CD14-positive monocyte (primary cell): ENCODE measurements at regions not wholly inside any gene's neighbourhood (a gene's known extent, or its start where the extent isn't known, plus 50 kb on each side); places are given as distances from the start of the nearest gene placed in this dataset.
"Not testable (repeated sequence)": the region's sequence is repeated elsewhere in the genome, so short reads cannot be mapped to it uniquely, and the experiment has no call there.

ENCODE experiments used
- DNase-seq, 3 donors: peaks; one replicate each; pipeline ENCODE4 v3.0.0-alpha.2; 2011 to 2022
- H2AFZ ChIP-seq: 2 replicates; pipeline ENCODE4 v1.6.0; 2012; ENCODE audit warnings: mild to moderate bottlenecking, low read depth, low read length, inconsistent platforms; ENCODE audit not compliant: insufficient read depth, poor library complexity, severe bottlenecking
- H3K27ac ChIP-seq, 2 donors: 1 replicate in 1 of 2; 2 replicates in 1 of 2; pipeline ENCODE4 v1.5.1; 2012 to 2013; ENCODE audit warnings: low read length in 2 of 2, control low read depth in 1 of 2, inconsistent platforms in 1 of 2, low read depth in 1 of 2, mild to moderate bottlenecking in 1 of 2
- H3K27me3 ChIP-seq, 2 donors: one replicate each; pipeline versions ENCODE4 v1.6.0 to v1.6.1; 2011 to 2013; ENCODE audit warnings: low read length in 2 of 2; ENCODE audit not compliant: control insufficient read depth in 2 of 2, insufficient read depth in 2 of 2
- H3K36me3 ChIP-seq, 2 donors: replicated peaks in 1 of 2; 1 replicate in 1 of 2; 2 replicates in 1 of 2; pipeline versions ENCODE4 v1.5.1 to v1.6.1; 2012 to 2013; ENCODE audit warnings: low read length in 2 of 2, control low read depth in 1 of 2, inconsistent platforms in 1 of 2, mild to moderate bottlenecking in 1 of 2; ENCODE audit not compliant: insufficient read depth in 2 of 2, control insufficient read depth in 1 of 2
- H3K4me1 ChIP-seq, 2 donors: 1 replicate in 1 of 2; 2 replicates in 1 of 2; pipeline versions ENCODE4 v1.5.1 to v1.6.1; 2012 to 2013; ENCODE audit warnings: low read length in 2 of 2, control low read depth in 1 of 2, inconsistent platforms in 1 of 2, mild to moderate bottlenecking in 1 of 2, moderate library complexity in 1 of 2; ENCODE audit not compliant: insufficient read depth in 2 of 2, control insufficient read depth in 1 of 2
- H3K4me2 ChIP-seq: replicated peaks from 2 replicates; pipeline ENCODE3; 2012; ENCODE audit warnings: low read length, moderate library complexity, mild to moderate bottlenecking; ENCODE audit not compliant: poor library complexity, severe bottlenecking; ENCODE audit errors: extremely low read depth
- H3K4me3 ChIP-seq, 3 experiments: fragments of 200-600 bp in 1 of 3; sonication (generic) in 1 of 3; replicated peaks in 1 of 3; 1 replicate in 2 of 3; 2 replicates in 1 of 3; pipeline ENCODE4 v1.5.1; 2011 to 2013; ENCODE audit warnings: low read length in 3 of 3, mild to moderate bottlenecking in 3 of 3, control low read depth in 2 of 3, low read depth in 2 of 3, inconsistent platforms in 1 of 3, moderate library complexity in 1 of 3
- H3K79me2 ChIP-seq: 2 replicates; pipeline ENCODE4 v1.6.0; 2012; ENCODE audit warnings: mild to moderate bottlenecking, control low read depth, inconsistent platforms, low read length, moderate library complexity; ENCODE audit not compliant: insufficient read depth
- H3K9ac ChIP-seq: 2 replicates; pipeline ENCODE4 v1.6.0; 2017; ENCODE audit warnings: low read length, mild to moderate bottlenecking; ENCODE audit not compliant: insufficient read depth, poor library complexity, severe bottlenecking
- H3K9me3 ChIP-seq, 2 donors: replicated peaks in 1 of 2; 1 replicate in 1 of 2; 2 replicates in 1 of 2; pipeline versions ENCODE4 v1.5.1 to v1.6.1; 2012 to 2013; ENCODE audit warnings: low read length in 2 of 2, control low read depth in 1 of 2; ENCODE audit not compliant: control insufficient read depth in 1 of 2, insufficient read depth in 1 of 2
- H4K20me1 ChIP-seq: 2 replicates; pipeline ENCODE4 v1.6.0; 2012; ENCODE audit warnings: mild to moderate bottlenecking, low read length, control low read depth, moderate library complexity; ENCODE audit not compliant: insufficient read depth
- H3K27ac Mint-ChIP-seq, 7 donors: one replicate each; pipeline ENCODE4 v1.8.0; 2020; ENCODE audit warnings: mild to moderate bottlenecking in 7 of 7, mixed read lengths in 7 of 7, moderate library complexity in 6 of 7, inconsistent platforms in 2 of 7
- H3K27me3 Mint-ChIP-seq, 3 donors: one replicate each; pipeline ENCODE4 v1.8.0; 2021 to 2022; ENCODE audit warnings: low read depth in 3 of 3, mild to moderate bottlenecking in 3 of 3, mixed read lengths in 3 of 3, moderate library complexity in 3 of 3, inconsistent platforms in 1 of 3
- H3K36me3 Mint-ChIP-seq, 2 donors: one replicate each; pipeline ENCODE4 v1.8.0; 2020; ENCODE audit warnings: mixed read lengths in 2 of 2, inconsistent platforms in 1 of 2, mild to moderate bottlenecking in 1 of 2
- H3K4me1 Mint-ChIP-seq: one replicate; pipeline ENCODE4 v1.8.0; 2020; ENCODE audit warnings: mild to moderate bottlenecking, mixed read lengths
- H3K4me3 Mint-ChIP-seq, 2 donors: one replicate each; pipeline ENCODE4 v1.8.0; 2020; ENCODE audit warnings: mild to moderate bottlenecking in 2 of 2, mixed read lengths in 2 of 2, moderate library complexity in 1 of 2
- H3K9me3 Mint-ChIP-seq, 7 donors: one replicate each; pipeline ENCODE4 v1.8.0; 2020 to 2022; ENCODE audit warnings: mixed read lengths in 7 of 7, mild to moderate bottlenecking in 6 of 7, moderate library complexity in 6 of 7, inconsistent platforms in 2 of 7
- WGBS: methylation state at CpG from one replicate; pipeline ENCODE4 v1.1.5; 2013; ENCODE audit warnings: missing lambda C conversion rate; ENCODE audit not compliant: insufficient coverage; 5-methylcytosine and 5-hydroxymethylcytosine counted together
- intact Hi-C, 2 donors: fragments of 100-400 bp; cut with micrococcal nuclease; formaldehyde crosslinking; loops; one replicate each; pipeline versions ENCODE4 v1.15.0 to v1.15.1; 2023
- TF ChIP-seq, protein P1 (sequence below): fragments of 200-600 bp; IDR thresholded peaks from one replicate; pipeline ENCODE4 v1.8.0; 2022; ENCODE audit warnings: antibody characterized with exemption, mild to moderate bottlenecking

DNA sequence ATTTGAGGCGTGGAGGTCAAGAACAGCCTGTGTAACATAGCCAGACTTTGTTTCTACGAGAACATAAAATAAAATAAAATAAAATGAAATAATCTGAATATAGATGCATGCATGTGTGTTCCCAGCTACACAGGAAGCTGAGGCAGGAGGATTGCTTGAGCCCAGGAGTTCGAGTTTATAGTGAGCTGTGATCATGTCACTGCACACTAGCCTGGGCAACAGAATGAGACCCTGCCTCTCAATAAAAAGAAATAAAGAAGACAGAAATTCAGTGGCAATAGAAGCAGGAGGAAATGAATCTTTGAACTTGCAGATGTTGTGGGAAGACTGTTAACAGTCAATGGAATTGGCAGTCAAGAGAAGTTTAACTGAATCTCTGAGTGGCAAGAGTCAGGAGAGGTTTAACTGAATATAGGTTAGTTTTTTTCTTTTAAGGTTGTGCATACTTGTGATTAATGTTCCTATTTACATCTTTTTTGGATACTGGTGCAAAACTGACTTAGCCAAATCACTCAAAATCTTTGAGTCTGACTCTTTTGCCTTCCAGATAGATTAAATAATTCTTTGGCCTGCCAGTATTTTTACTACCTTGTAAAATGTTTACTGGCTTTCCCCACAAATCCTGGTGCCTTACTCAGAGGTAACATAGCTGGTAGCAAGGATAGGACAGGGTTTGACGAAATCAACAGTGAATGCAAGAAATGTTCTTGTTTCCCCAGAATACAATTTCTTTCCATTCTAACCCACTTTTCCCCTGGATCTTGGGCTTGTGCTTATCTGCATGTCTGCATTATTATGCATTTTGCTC, 361.4 kb downstream of the PDCD6IP start:
- Mint-ChIP-seq H3K4me1 (peaks cover 20% of the 10 kb centered on the region), H3K27me3 (no peaks in the 10 kb centered on the region), H3K27ac (no peak overlapping the region)

DNA sequence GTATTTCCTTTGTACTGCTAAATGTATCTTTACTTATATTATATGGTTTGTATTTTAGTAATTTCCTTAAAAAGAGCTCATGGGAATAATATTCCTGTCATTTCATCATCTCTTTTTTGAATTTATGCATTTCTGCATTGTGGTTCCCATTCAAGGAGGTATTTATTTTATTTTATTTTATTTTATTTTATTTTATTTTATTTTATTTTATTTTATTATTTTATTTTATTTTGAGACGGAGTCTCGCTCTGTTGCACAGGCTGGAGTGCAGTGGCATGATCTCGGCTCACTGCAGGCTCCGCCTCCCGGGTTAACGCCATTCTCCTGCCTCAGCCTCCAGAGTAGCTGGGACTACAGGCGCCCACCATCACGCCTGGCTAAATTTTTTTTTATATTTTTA, 371.2 kb downstream of the PDCD6IP start:
- H3K79me2 ChIP-seq, H3K27me3 Mint-ChIP-seq, H3K9ac ChIP-seq, intact Hi-C loops, H3K9me3 ChIP-seq, H2AFZ ChIP-seq, H3K4me2 ChIP-seq, H3K4me3 Mint-ChIP-seq, H3K27ac ChIP-seq, H4K20me1 ChIP-seq, H3K4me3 ChIP-seq, H3K36me3 ChIP-seq, H3K4me1 Mint-ChIP-seq, H3K27me3 ChIP-seq, H3K4me1 ChIP-seq, H3K36me3 Mint-ChIP-seq, H3K27ac Mint-ChIP-seq, DNase-seq: not testable (repeated sequence)
- H3K9me3 Mint-ChIP-seq: peaks cover 0 to 10% (median 6%) of the 10 kb centered on the region in 7 donors
- WGBS: no CpG with 5 or more reads among the region's 8 CpGs

More for the DNA sequence above, 361.4 kb downstream of the PDCD6IP start:
- H2AFZ ChIP-seq: no peak overlapping the region
- H3K4me3 ChIP-seq: no peak overlapping the region
- H3K27ac ChIP-seq: no peak overlapping the region
- H4K20me1 ChIP-seq: no peaks in the 10 kb centered on the region
- Mint-ChIP-seq H3K9me3 (peaks cover 0 to 11% (median 6%) of the 10 kb centered on the region in 7 donors), H3K4me3 (no peak overlapping the region), H3K36me3 (no peaks in the 10 kb centered on the region)
- H3K9ac ChIP-seq: no peak overlapping the region
- H3K36me3 ChIP-seq: no peaks in the 10 kb centered on the region
- H3K9me3 ChIP-seq: no peaks in the 10 kb centered on the region
- intact Hi-C loops: no loop called here
- no peak overlapping the region for H3K4me2 ChIP-seq
- H3K79me2 ChIP-seq: no peaks in the 10 kb centered on the region
- TF ChIP-seq, protein P1, sequence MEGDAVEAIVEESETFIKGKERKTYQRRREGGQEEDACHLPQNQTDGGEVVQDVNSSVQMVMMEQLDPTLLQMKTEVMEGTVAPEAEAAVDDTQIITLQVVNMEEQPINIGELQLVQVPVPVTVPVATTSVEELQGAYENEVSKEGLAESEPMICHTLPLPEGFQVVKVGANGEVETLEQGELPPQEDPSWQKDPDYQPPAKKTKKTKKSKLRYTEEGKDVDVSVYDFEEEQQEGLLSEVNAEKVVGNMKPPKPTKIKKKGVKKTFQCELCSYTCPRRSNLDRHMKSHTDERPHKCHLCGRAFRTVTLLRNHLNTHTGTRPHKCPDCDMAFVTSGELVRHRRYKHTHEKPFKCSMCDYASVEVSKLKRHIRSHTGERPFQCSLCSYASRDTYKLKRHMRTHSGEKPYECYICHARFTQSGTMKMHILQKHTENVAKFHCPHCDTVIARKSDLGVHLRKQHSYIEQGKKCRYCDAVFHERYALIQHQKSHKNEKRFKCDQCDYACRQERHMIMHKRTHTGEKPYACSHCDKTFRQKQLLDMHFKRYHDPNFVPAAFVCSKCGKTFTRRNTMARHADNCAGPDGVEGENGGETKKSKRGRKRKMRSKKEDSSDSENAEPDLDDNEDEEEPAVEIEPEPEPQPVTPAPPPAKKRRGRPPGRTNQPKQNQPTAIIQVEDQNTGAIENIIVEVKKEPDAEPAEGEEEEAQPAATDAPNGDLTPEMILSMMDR: no peak
- no peaks in the 10 kb centered on the region for H3K27me3 ChIP-seq
- peaks cover 6 to 7% of the 10 kb centered on the region in 2 donors for H3K4me1 ChIP-seq
- DNase-seq: no peak
- 81% methylated on average over 2 of the region's 4 CpGs for WGBS
